ENCODE measurements at regions not wholly inside any gene's neighbourhood (a gene's known extent, or its start where the extent isn't known, plus 50 kb on each side); places are given as distances from the start of the nearest gene placed in this dataset.

DNA sequence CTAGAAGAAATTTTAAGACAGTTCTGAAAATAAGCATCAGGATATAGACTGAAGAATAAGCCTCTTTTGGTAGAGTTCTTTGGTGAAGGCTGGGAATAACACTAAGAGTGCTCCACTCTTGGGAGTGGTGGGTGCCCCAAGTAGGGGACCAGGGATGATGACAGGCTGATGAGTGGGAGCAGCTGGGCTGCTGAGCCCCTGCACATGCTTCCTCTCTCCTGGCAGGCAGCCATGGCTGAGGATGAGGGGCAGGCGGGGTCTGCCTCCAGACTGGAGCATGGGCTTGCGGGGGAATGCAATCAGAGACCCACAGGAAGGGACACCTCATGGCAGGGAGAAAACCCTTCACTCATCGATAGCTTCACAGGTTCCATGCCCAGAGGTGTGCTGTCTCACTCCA is 72.6 kb upstream of the RORA start:
- TF ChIP-seq CTCF (IDR thresholded peaks at IDR 0.05): no peak
- no peak for TF ChIP-seq POLR2A (IDR thresholded peaks at IDR 0.05)
